NCI-H1105 (cell line): ENCODE measurements at regions not wholly inside any gene's neighbourhood (a gene's known extent, or its start where the extent isn't known, plus 50 kb on each side); places are given as distances from the start of the nearest gene placed in this dataset.
"Not testable (repeated sequence)": the region's sequence is repeated elsewhere in the genome, so short reads cannot be mapped to it uniquely, and the experiment has no call there.

Source experiments
- DNase-seq: peaks from one replicate; lab custom pipeline; 2025; lab: John Stamatoyannopoulos, UW

DNA sequence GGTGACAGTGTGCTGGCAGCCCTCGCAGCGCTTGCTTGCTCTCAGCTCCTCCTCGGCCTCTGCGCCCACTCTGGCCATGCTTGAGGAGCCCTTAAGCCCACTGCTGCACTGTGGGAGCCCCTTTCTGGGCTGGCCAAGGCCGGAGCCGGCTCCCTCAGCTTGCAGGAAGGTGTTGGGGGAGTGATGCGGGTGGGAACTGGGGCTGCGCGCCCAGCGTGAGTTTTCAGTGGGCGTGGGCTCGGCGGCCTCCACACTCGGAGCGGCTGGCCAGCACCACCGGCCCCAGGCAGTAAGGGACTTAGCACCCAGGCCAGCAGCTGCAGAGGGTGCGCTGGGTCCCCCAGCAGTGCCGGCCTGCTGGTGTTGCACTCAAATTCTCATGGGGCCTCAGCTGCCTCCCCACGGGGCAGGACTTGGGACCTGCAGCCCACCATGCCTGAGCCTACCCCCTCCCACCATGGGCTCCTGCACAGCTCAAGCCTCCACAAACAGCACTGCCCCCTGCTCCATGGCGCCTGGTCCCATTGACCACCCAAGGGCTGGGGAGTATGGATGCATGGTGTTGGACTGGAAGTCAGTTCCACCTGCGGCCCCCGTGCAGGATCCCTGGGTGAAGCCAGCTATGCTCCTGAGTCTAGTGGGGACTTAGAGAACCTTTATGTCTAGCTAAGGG lies 223.1 kb upstream of the PTPRD start:
- no peak for DNase-seq

DNA sequence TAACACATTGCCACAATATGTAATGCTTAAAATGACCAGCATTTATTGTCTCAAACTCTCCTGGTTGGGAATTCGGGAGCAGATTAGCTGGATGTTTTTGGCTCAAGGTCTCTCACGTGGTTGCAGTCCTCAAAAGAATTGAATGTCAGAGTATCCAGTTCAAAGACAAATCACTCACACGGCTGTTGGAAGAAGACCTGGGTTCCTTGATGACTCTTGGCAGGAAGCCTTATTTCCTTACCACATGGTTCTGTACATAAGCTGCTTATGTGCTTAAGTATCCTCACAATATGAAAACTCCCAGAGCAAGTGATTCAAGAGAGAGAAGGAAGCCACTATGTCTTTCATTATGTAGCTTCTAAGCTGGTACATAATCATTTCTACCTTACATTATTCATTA lies 230.3 kb upstream of the PTPRD start:
- DNase-seq = no peak

DNA sequence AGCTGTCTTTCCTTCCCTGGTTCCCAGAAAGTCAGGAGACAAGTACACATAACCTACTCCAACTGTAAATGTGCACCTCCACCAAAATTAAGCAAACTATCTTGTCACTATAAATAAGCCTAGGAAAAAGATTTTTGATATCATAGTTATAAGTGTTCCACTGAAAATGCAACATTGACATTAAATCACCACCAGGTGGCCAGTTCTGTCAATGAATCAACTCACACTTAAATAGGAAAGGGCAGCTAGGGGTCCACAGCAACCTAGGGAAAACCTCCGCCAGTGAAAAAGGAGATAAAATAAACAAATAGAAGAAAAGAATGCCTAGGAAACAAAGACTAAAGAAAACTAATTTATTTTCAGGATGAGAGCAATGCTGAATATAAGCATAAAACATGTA lies 243.0 kb upstream of the PTPRD start:
- peak; percentile 14 for DNase-seq

DNA sequence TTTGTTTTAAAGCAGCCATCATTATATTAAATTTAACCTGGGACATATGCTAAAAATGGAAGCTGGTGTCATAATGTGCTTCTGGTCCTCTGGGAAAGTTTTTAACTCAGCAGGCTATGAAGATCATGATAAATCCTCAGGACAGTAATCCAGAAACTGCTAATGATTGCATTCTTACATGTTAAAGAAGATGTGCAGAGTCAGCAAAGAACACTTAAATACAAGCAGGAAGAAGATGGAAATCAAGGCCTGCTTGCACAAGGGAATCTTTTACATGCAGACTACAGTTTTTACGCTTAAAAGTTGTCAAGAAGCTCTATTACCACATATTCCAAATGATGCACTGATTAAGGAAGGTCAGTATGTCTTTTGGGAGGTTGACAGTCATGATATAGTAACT lies 246.0 kb upstream of the PTPRD start:
- no peak for DNase-seq

DNA sequence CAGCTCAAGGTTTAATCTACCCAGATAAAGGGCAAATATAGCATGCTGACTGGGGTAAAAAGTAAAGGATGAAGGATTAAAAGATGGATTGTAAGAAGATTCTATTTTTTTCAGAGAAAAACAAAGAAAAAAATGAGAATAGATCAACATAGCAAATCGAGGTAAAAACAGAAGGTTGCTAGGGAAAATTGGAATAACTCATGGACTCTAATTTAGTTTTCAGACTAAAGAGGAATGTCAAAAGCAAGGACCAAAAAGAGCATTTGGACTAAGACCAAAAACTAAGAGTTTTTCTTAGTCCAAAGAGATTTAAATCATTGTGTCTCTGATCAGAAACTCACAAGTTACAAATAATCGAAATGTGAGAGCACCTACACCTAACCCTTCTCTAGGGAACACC lies 250.7 kb upstream of the PTPRD start:
- no peak for DNase-seq

DNA sequence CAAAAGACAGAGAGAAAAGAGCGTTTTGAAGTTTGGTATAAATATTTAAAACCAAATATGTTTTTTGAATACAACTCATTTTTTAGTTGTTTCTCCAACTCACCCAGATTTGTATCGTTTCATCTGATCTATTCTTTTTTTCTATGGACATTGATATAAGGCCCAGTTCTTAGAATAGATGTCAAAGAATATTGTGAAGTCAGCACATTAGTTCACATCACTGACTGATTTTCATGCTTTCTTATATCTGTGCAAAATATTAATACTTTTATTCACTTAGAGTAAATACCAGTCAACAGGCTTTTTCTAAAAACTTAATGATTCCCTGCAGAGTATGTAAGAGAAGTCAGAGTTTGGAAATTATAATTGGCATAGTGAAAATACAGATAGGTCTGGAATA lies 254.4 kb upstream of the PTPRD start:
- DNase-seq = no peak

DNA sequence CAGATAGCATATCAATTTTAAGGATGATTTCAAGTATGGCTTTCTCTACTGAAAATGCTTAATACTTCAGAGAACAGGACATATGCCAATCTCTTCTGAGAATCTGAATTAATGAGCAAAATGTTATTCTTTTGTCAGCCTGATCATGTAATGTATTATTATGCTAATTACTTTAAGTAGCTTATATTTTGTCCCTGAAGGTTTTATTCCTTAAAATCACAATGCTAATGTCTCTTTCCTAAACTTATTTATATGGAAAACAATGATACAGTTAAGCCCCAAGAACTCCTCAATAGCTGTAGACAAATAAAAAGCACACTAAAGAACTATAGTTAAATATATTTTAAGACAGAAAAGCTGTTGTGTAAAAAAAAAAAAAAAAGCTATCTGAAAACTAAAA lies 256.9 kb upstream of the PTPRD start:
- no peak for DNase-seq

DNA sequence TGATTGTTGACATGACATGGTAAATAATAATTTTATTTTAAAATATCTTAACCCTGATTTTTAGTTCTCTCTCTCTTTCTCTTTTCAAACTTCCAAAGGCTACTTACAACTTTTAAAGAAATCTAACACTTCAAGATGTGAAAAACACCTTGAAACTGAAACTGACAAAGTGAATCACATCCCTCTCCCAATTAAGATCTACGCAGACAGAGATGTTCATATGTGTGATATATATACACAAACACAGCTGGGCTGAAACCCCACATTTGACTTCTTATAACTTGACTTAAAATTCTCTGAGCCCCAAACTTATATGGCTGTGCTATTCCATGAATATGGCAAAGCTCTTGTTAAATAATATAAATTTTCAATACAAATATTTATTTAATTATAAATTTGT lies 261.2 kb upstream of the PTPRD start:
- DNase-seq = no peak

DNA sequence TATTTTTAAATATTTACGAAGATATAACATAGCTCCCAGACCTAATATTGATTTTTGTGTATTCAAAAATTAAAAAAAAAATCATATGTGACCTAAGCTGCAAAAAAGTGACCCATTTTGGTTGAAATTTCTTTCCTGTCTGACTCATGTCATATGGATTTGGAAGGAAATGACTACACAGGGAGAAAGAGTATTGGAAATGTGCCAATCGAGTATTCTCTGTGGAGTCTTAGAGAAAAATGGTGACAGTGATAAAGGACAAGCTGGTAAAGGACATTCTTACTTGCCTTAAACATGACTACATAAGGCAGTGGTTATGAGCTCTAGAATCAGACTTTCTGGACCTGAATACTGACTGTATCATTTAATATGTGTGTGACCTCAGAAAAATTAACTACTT lies 262.9 kb upstream of the PTPRD start:
- DNase-seq = no peak

DNA sequence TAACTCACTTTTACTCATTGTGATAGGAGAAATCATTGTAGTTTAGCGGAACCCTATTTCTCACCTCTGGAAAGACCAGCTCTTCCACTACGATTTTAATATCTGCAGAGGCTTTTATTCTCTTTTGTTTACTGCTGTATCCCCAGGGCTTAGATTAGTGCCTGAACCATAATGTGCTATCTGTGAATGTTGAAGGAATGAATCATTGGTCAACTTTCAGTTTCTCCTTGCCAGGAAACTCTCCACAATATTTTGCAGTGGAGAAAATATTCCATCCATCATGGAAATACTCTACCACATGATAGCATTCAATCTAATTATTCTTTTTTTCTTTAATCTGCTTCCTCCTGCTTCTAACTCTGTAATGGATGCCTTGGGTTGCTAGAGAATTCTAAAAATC lies 263.5 kb upstream of the PTPRD start:
- DNase-seq = no peak

DNA sequence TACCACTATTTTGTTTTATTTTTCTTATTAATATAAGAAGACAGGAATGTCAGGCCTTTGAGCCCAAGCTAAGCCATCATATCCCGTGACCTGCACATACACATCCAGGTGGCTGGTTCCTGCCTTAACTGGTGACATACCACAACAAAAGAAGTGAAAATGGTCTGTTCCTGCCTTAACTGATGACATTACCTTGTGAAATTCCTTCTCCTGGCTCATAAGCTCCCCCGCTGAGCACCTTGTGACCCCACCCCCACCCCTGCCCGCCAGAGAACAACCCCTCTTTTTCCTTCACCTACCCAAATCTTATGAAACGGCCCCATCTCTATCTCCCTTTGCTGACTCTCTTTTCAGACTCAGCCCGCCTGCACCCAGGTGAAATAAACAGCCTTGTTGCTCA lies 277.5 kb upstream of the PTPRD start:
- not testable (repeated sequence) for DNase-seq

DNA sequence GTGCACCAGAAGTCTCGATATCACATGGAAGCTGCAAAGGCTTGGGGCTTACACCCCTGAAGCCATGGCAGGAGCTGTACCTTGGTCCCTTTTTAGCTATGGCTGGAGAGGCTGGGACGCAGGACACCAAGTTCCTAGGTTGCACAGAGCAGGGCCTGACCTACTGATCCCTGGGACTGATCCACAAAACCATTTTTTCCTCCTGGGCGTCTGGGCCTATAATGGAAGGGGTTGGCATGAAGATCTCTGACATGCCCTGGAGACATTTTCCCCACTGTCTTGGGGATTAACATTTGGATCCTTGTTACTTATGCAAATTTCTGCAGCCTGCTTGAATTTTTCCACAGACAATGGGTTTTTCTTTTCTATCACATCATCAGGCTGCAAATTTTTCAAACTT lies 286.7 kb upstream of the PTPRD start:
- no peak for DNase-seq

DNA sequence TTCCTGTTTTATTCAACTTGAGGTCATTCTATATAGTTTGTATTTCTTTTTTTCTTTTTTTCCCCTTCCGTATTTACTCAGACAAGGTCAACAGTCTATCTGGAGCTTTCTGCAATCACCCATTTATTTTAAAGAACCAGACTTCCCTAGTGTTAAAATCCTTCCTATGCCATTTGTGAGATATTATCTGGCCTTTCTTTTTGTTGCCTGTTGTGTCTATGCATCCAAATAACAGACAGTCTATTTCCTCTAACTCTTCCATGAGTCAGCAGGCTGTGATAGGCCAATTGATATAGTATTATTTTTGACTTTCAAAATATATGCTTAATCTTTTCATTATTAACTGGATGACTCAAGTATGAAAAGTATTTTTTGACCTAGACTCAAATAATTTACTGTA lies 291.2 kb upstream of the PTPRD start:
- DNase-seq = no peak

DNA sequence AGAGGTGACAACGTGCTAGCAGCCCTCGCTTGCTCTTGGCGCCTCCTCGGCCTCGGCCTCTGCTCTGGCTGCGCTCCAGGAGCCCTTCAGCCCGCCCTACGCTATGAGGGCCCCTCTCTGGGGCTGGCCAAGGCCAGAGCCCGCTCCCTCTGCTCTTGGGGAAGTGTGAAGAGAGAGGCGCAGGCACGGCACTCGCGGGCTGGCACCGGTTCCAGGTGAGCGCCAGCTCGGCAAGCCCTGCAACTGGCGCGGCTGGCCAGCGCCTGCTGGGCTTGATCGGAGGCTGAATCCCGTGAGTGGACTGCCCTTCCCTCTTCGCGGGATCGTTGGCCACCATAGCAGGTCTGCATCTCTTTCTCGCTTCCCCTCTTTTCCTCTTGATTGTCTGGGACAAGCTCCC lies 298.0 kb upstream of the PTPRD start:
- DNase-seq = no peak

DNA sequence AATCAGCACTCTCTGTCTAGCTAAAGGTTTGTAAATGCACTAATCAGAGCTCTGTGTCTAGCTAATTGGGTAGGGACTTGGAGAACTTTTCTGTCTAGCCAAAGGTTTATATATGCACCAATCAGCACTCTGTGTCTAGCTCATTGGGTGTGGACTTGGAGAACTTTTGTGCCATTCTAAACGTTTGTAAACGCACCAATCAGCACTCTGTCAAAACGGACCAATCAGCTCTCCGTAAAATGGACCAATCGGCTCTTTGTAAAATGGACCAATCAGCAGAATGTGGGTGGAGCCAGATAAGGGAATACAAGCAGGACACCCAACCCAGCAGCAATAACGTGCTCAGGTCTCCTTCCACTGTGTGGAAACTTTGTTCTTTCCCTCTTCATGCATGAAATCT lies 298.6 kb upstream of the PTPRD start:
- no peak for DNase-seq

DNA sequence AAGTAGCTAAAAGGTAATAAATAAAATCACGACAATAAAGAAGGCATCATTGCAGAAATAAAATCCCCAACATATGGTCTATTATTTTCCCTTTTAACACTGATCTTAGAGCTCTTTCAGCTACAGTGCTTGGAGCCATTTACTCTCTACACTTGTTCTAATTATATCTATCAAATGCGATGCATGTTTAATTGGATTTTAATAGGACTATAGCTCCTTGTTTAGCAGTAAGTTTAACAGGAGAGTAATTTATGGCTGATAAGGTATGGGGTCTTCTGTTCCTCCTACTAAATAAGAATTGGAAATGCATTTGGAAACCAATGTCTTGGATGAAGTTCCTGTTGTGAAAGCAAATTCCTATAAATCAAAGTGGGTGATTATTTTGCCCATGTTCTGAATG lies 304.2 kb upstream of the PTPRD start:
- DNase-seq = no peak

DNA sequence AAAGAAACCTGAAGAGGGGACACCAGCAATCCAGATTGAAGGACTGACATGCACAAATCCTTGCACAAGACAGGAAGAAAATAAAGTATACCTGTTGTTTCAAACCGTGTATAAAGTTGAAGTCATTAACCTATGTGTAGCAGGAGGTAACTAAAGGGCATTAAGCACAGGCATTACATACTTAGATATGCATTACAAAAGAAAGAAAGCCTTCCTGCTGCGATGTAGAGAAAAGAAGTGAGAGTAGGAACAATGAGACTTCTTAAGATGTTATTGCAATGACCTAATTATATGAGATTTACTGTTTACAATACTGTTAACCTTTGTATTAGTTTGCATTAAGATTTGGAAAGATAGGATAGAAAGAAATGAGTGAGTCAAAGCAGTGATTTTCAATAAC lies 308.9 kb upstream of the PTPRD start:
- DNase-seq = no peak

DNA sequence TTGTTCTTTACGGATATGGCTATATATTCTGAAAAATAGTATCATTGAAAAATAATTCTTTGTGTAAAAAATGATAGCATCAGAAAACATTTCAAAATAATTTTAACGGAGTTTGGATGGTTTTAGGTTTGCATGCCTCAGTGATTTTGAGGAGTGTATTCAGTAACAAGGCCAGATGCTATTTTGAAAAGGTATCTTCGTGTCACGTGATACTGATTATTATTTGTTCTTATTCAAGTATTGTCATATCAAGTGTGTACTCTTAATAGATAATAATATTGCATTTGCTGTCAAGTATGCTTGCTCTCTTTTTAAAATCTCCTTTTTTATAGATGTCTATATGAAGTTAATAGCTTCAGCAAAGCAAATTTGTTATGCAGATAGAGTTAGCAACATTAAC lies 313.1 kb upstream of the PTPRD start:
- DNase-seq = no peak

DNA sequence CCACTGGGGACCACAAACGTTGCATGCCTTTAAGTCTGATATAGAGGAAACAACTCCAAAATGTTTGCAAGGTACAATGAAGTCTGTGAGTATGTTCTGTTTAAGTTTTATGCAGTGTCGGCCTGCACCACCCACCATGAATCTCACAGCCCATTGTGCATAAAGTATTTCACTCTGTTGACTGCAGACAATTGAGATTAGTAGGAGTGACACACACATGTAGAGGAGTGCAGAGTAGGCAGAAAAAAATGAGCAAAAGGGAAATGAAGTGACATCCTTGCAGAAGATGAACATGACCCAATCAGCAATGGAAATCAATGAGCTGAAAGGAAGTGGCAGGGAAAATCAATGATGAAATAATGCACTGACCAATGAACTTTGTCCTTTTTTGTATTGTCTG lies 315.6 kb upstream of the PTPRD start:
- DNase-seq = no peak

DNA sequence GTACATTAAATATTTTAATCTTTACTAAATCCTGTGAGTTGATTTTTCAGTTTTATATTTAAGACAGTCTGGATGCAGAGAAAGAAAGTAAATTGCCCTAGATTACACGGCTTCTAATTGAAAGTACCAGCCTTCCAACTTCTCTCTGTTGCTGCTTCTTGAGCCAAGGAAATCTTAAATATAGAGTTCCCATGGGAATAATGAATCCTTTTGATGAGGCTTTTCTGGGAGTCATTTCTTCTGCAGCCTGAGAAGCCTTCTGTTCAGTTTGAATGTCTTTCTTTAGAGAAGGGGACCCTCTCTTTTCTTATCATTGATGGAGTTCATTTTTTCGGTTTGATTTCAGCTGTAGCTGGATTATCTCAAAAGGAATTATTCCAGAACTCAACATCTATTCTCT lies 317.3 kb upstream of the PTPRD start:
- no peak for DNase-seq

DNA sequence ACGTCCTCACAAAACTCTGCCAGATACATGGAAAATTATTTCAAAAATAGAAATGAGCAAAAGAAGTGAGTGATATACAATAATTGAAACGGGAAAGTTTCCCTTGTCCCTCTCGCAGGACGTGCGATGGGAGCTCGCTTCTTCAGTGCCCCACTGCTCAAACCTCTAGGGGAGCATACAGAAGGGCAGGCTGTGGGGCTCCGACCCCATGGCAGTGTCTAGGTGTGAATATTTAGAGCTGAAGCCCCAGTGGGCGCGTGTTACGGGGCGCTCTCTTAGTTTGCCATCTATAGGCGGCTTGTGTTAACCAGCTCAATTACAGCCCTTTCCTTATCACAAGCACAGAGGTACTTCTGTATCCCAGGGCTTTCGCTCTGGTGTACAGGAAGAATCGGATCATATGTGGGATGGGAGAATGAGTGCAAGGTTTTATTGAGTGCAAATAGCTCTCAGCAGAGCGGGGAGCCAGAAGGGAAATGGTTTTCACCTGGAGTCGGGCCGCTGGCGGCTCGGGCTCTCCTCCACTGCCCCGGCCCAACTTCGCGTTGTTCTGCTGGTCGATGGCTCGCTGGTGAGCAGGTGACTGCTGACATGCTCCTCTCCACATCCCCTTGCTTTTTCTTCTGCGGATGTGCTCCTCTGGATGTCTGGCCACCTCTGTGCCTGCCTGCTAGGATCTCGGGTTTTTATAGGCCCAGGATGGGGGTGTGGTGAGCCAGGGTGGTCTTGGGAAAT lies 334.0 kb upstream of the PTPRD start:
- DNase-seq = no peak

DNA sequence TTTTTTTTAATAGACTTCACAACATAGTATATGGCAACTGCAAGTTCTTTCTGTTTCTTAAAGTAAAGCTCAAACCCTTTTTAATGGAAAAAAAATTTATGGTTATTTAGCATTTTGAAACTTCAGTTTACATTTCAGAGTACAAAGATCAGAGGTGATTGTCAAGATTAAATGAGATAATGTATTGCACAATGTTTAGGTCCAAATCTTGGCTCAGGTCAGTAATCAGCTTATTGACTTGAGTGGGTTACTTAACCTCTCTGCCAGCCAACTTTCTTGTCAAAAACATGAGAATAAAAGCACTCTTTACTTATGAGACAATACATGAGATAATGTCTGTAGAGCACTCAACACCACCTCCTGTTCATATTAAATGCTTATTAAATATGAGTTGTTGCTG lies 345.1 kb upstream of the PTPRD start:
- no peak for DNase-seq

DNA sequence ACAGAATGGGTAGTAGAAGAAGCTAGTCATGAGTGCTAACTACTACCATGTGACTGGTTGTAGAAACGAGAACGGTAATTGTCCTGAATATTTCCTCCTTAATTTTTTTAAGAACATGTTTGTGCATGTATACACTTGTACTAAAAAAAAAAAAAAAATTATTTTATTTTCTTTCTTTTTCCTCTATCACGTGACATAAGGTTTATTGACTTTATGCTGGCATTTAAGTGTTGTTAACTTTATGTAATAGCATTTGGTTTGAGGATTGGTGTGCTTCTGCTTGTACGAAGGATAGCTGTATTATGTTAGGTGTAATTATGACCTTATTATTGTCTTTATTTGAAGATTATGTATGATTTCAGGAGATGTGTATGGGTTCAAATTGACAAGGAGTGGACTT lies 349.1 kb upstream of the PTPRD start:
- DNase-seq = no peak

DNA sequence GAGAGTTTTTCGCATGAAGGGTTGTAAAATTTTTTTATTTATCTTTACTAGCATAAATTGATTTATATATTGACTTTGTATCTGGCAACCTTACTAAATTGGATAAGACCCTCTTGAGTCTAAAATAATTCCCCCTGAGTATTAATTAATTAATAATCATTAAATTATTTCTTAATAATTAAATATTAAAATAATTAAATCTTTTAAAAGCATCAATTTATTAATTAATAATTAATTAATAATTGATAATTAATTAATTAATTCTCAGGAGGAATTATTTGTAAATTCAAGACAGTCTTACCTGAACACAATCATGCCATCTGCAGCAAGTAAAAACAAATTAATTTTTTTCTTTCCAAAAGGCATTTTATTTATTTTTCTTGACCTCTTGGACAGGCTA lies 370.4 kb upstream of the PTPRD start:
- no peak for DNase-seq
